H1 (cell line): ENCODE measurements at regions not wholly inside any gene's neighbourhood (a gene's known extent, or its start where the extent isn't known, plus 50 kb on each side); places are given as distances from the start of the nearest gene placed in this dataset.

Source experiments
- CTCF ChIA-PET: fragments of 300-600 bp; sonication (Branson Sonifier 250); formaldehyde crosslinking; loops from one replicate; lab custom pipeline; 2021; ENCODE audit not compliant: partially characterized antibody; lab: Charles Lee
- POLR2A ChIA-PET: fragments of 300-600 bp; sonication (Branson Sonifier 250); formaldehyde crosslinking; loops from one replicate; lab custom pipeline; 2021; ENCODE audit warnings: inconsistent platforms; ENCODE audit not compliant: partially characterized antibody; lab: Charles Lee
- DNase-seq, 2 experiments: peaks; one replicate each; pipeline versions ENCODE4 v3.0.0 to v3.0.0-alpha.2; 2010 to 2022; ENCODE audit warnings: low spot score in 2 of 2, low read depth in 1 of 2, mixed read lengths in 1 of 2
- FAIRE-seq: peaks from 2 replicates; lab custom pipeline; 2011; peaks lifted over from hg19 to GRCh38; lab: Jason Lieb, UNC
- H2AFZ ChIP-seq: 2 replicates; pipeline ENCODE4 v1.8.1; 2012; ENCODE audit warnings: low read length, inconsistent platforms
- H2AK5ac ChIP-seq: 2 replicates; pipeline ENCODE4 v1.6.1; 2013; ENCODE audit warnings: low read depth, low read length
- H2BK120ac ChIP-seq: replicated peaks from 2 replicates; pipeline ENCODE3; 2013; ENCODE audit warnings: low read depth, low read length, inconsistent platforms
- H2BK12ac ChIP-seq: 2 replicates; pipeline ENCODE4 v1.6.1; 2013; ENCODE audit warnings: low read depth, low read length
- H2BK15ac ChIP-seq: 2 replicates; pipeline ENCODE4 v1.6.1; 2013; ENCODE audit warnings: low read length
- H2BK20ac ChIP-seq: 2 replicates; pipeline ENCODE4 v1.6.1; 2013; ENCODE audit warnings: low read length
- H2BK5ac ChIP-seq: 2 replicates; pipeline ENCODE4 v1.6.1; 2013; ENCODE audit warnings: low read depth, low read length
- H3K14ac ChIP-seq: 2 replicates; pipeline ENCODE4 v1.6.1; 2013; ENCODE audit warnings: inconsistent platforms; ENCODE audit not compliant: insufficient read length
- H3K18ac ChIP-seq: 2 replicates; pipeline ENCODE4 v1.6.1; 2013; ENCODE audit warnings: low read length; ENCODE audit errors: extremely low read depth
- H3K23ac ChIP-seq: 2 replicates; pipeline ENCODE4 v1.6.1; 2013; ENCODE audit warnings: inconsistent platforms; ENCODE audit not compliant: insufficient read length
- H3K23me2 ChIP-seq: 2 replicates; pipeline ENCODE4 v1.6.1; 2013; ENCODE audit warnings: low read depth, low read length
- H3K27ac ChIP-seq: 2 replicates; pipeline ENCODE4 v1.6.1; 2011; ENCODE audit warnings: low read depth, low read length, inconsistent platforms
- H3K27me3 ChIP-seq, 4 experiments: replicated peaks in 1 of 4; 1 replicate in 1 of 4; 2 replicates in 3 of 4; pipeline versions ENCODE4 v1.6.1 to v1.8.1; 2011 to 2013; ENCODE audit warnings: low read length in 3 of 4, mild to moderate bottlenecking in 3 of 4, inconsistent platforms in 2 of 4, mixed read lengths in 2 of 4, moderate library complexity in 1 of 4; ENCODE audit not compliant: control insufficient read depth in 3 of 4, insufficient read depth in 3 of 4; ENCODE audit errors: extremely low read depth in 1 of 4
- H3K36me3 ChIP-seq, 4 experiments: 2 replicates each; pipeline versions ENCODE4 v1.6.1 to v1.8.1; 2011 to 2013; ENCODE audit warnings: mild to moderate bottlenecking in 4 of 4, low read length in 3 of 4, moderate library complexity in 2 of 4, control low read depth in 1 of 4, inconsistent platforms in 1 of 4; ENCODE audit not compliant: insufficient read depth in 4 of 4, control insufficient read depth in 2 of 4
- H3K4ac ChIP-seq: replicated peaks from 2 replicates; pipeline ENCODE3; 2013; ENCODE audit warnings: low read length, low read depth, mixed read lengths, inconsistent platforms; ENCODE audit not compliant: insufficient read length
- H3K4me1 ChIP-seq, 4 experiments: replicated peaks in 1 of 4; 1 replicate in 1 of 4; 2 replicates in 3 of 4; pipeline versions ENCODE4 v1.6.1 to v1.8.1; 2011 to 2013; ENCODE audit warnings: low read length in 3 of 4, inconsistent platforms in 2 of 4, mixed read lengths in 1 of 4; ENCODE audit not compliant: insufficient read depth in 4 of 4, control insufficient read depth in 3 of 4
- H3K4me2 ChIP-seq, 2 experiments: 2 replicates each; pipeline versions ENCODE4 v1.6.1 to v1.8.1; 2011 to 2013; ENCODE audit warnings: low read depth in 2 of 2, low read length in 2 of 2, control low read depth in 1 of 2, inconsistent platforms in 1 of 2, mild to moderate bottlenecking in 1 of 2; ENCODE audit not compliant: insufficient read depth in 1 of 2
- H3K4me3 ChIP-seq, 4 experiments: fragments of 200-600, 300-600 bp in 1 of 4; sonication (generic), shearing (Covaris generic), sonication (Bioruptor Twin) in 1 of 4; 2 replicates each; pipeline versions ENCODE4 v1.5.1 to v1.8.1; 2011 to 2016; ENCODE audit warnings: low read length in 4 of 4, low read depth in 3 of 4, control low read depth in 2 of 4, inconsistent platforms in 2 of 4, mild to moderate bottlenecking in 2 of 4, mixed read lengths in 1 of 4, moderate library complexity in 1 of 4; ENCODE audit not compliant: insufficient read depth in 2 of 4; ENCODE audit errors: extremely low read depth in 1 of 4
- H3K56ac ChIP-seq: replicated peaks from 2 replicates; pipeline ENCODE3; 2013; ENCODE audit warnings: low read depth, mild to moderate bottlenecking, mixed read lengths, low read length, inconsistent platforms; ENCODE audit not compliant: insufficient read length
- H3K79me1 ChIP-seq: 2 replicates; pipeline ENCODE4 v1.6.1; 2013; ENCODE audit warnings: low read depth, low read length, control low read depth
- H3K79me2 ChIP-seq, 2 experiments: 2 replicates each; pipeline versions ENCODE4 v1.6.1 to v1.8.1; 2012 to 2013; ENCODE audit warnings: low read length in 2 of 2, mild to moderate bottlenecking in 2 of 2, inconsistent platforms in 1 of 2; ENCODE audit not compliant: insufficient read depth in 2 of 2, control insufficient read depth in 1 of 2
- H3K9ac ChIP-seq, 4 experiments: replicated peaks in 1 of 4; 1 replicate in 1 of 4; 2 replicates in 3 of 4; pipeline versions ENCODE4 v1.6.1 to v1.8.1; 2011 to 2013; ENCODE audit warnings: low read depth in 3 of 4, low read length in 3 of 4, control low read depth in 2 of 4, mild to moderate bottlenecking in 2 of 4, moderate library complexity in 2 of 4, inconsistent platforms in 1 of 4; ENCODE audit errors: extremely low read depth in 1 of 4
- H3K9me3 ChIP-seq, 2 experiments: 2 replicates each; pipeline versions ENCODE4 v1.6.1 to v1.8.1; 2012 to 2013; ENCODE audit warnings: mild to moderate bottlenecking in 2 of 2, moderate library complexity in 2 of 2, control low read depth in 1 of 2, inconsistent platforms in 1 of 2, low read depth in 1 of 2, low read length in 1 of 2, mixed read lengths in 1 of 2; ENCODE audit not compliant: insufficient read depth in 2 of 2
- H4K20me1 ChIP-seq, 2 experiments: replicated peaks in 1 of 2; 2 replicates each; pipeline versions ENCODE3 to v1.8.1; 2011 to 2013; ENCODE audit warnings: inconsistent platforms in 2 of 2, low read length in 2 of 2, mild to moderate bottlenecking in 1 of 2; ENCODE audit not compliant: insufficient read depth in 2 of 2, control insufficient read depth in 1 of 2
- H4K5ac ChIP-seq: 2 replicates; pipeline ENCODE4 v1.6.1; 2013; ENCODE audit warnings: low read length, low read depth, mixed read lengths, inconsistent platforms; ENCODE audit not compliant: insufficient read length
- H4K8ac ChIP-seq: 2 replicates; pipeline ENCODE4 v1.8.0; 2013; ENCODE audit warnings: mild to moderate bottlenecking, moderate library complexity, low read length, inconsistent platforms; ENCODE audit not compliant: insufficient read depth; ENCODE audit errors: extremely low read depth
- H4K91ac ChIP-seq: replicated peaks from 2 replicates; pipeline ENCODE3; 2013; ENCODE audit warnings: low read length, mixed read lengths, inconsistent platforms; ENCODE audit not compliant: insufficient read length
- BACH1 ChIP-seq: IDR thresholded peaks from 2 replicates; pipeline ENCODE4 v1.6.1; 2012; ENCODE audit warnings: low read length, improper control_type of control experiment
- CBX5 ChIP-seq: fragments of 300-800, 300-1000 bp; sonication (generic); IDR thresholded peaks from 2 replicates; pipeline ENCODE4 v1.7.1; 2016; ENCODE audit warnings: antibody characterized with exemption, low read length, low read depth
- HDAC2 ChIP-seq, 2 experiments: fragments of 300-600 bp in 1 of 2; sonication (generic) in 1 of 2; IDR thresholded peaks; 2 replicates each; pipeline ENCODE4 v1.6.1; 2011 to 2012; ENCODE audit warnings: low read depth in 2 of 2, low read length in 2 of 2, mild to moderate bottlenecking in 2 of 2, moderate library complexity in 2 of 2, borderline replicate concordance in 1 of 2, inconsistent platforms in 1 of 2
- JUND ChIP-seq: IDR thresholded peaks from 2 replicates; pipeline ENCODE4 v1.6.1; 2011; ENCODE audit warnings: mild to moderate bottlenecking, improper control_type of control experiment, low read length
- KDM4A ChIP-seq: IDR thresholded peaks from one replicate; pipeline ENCODE4 v1.7.1; 2012; ENCODE audit warnings: low read depth, mild to moderate bottlenecking, moderate library complexity, low read length, inconsistent platforms; ENCODE audit not compliant: severe bottlenecking
- NANOG ChIP-seq: IDR thresholded peaks from 2 replicates; pipeline ENCODE4 v1.6.1; 2011; ENCODE audit warnings: low read length, low read depth, mild to moderate bottlenecking, inconsistent platforms; ENCODE audit not compliant: insufficient read depth, poor library complexity, severe bottlenecking
- PHF8 ChIP-seq: fragments of 200-600 bp; sonication (generic); conservative IDR thresholded peaks from 2 replicates; pipeline ENCODE4 v1.7.1; 2012; ENCODE audit warnings: low read depth, mild to moderate bottlenecking, inconsistent platforms, low read length, moderate library complexity
- RBBP5 ChIP-seq: IDR thresholded peaks from 2 replicates; pipeline ENCODE4 v1.7.1; 2012; ENCODE audit warnings: low read depth, mild to moderate bottlenecking, inconsistent platforms, low read length, moderate library complexity, borderline replicate concordance
- RFX5 ChIP-seq: IDR thresholded peaks from 2 replicates; pipeline ENCODE4 v1.6.1; 2011; ENCODE audit warnings: low read depth, low read length, improper control_type of control experiment, borderline replicate concordance
- RXRA ChIP-seq: IDR thresholded peaks from 2 replicates; pipeline ENCODE4 v1.6.1; 2011; ENCODE audit warnings: low read depth, mild to moderate bottlenecking, low read length, moderate library complexity; ENCODE audit not compliant: insufficient read depth
- SAP30 ChIP-seq: fragments of 300-600 bp; sonication (generic); IDR thresholded peaks from 2 replicates; pipeline ENCODE4 v1.7.1; 2012; ENCODE audit warnings: low read length, moderate library complexity, mild to moderate bottlenecking, inconsistent platforms; ENCODE audit not compliant: insufficient read depth, insufficient replicate concordance
- WGBS, 2 experiments: shearing (Covaris generic) in 1 of 2; methylation state at CpG; one replicate each; pipeline versions ENCODE4 v1.1.6 to v1.1.7; 2013 to 2015; ENCODE audit warnings: low lambda C conversion rate in 2 of 2, mixed read lengths in 2 of 2, inconsistent platforms in 1 of 2, low coverage in 1 of 2, missing lambda C conversion rate in 1 of 2; ENCODE audit not compliant: insufficient replicate concordance in 2 of 2, insufficient coverage in 1 of 2, insufficient read length in 1 of 2; ENCODE audit errors: extremely low coverage in 1 of 2, missing lambda C conversion rate in 1 of 2; 5-methylcytosine and 5-hydroxymethylcytosine counted together

GRCh38 chr1:229101011-229101871, 169.7 kb upstream of the RAB4A start:
- no peak overlapping the region for H2BK20ac ChIP-seq
- no peaks in the 10 kb centered on the region; the same call in 1 of the 2 replicates for H3K23me2 ChIP-seq
- H2BK15ac ChIP-seq: peak overlapping the region; percentile 13; the same call in 1 of the 2 replicates
- H2AFZ ChIP-seq: no peak overlapping the region
- H3K4ac ChIP-seq: no peak overlapping the region
- H3K4me3 ChIP-seq: no peak overlapping the region
- no peak for DNase-seq
- no peak overlapping the region for H4K91ac ChIP-seq
- no peaks in the 10 kb centered on the region for H3K36me3 ChIP-seq
- H2BK12ac ChIP-seq: 0 out of 2 replicates have a peak overlapping the region, but pooled peaks have one; percentile 20
- ChIA-PET POLR2A (interaction anchor here (0.6 kb wide), 1 partner anchor 333 kb away, joined by 3 read pairs; no protein-coding TSS in a partner anchor), CTCF (interaction anchor here (0.7 to 3.3 kb wide), 10 partner anchors 9 to 367 kb away, joined by 3 to 26 read pairs (median 3); no protein-coding TSS in a partner anchor)
- peaks cover 0 to under 1% of the 10 kb centered on the region in 2 experiments; a peak in 2 of 4 replicates for H3K9me3 ChIP-seq
- WGBS, 2 experiments: 88% methylated on average over 10 of the region's 10 CpGs; no CpG with 5 or more reads in 1 of the 2 experiments
- no peak overlapping the region for H3K14ac ChIP-seq
- H3K23ac ChIP-seq: no peak overlapping the region
- H3K56ac ChIP-seq: no peak overlapping the region
- H2BK120ac ChIP-seq: no peak overlapping the region
- H4K5ac ChIP-seq: no peak overlapping the region
- no peak overlapping the region for H2AK5ac ChIP-seq
- H4K8ac ChIP-seq: no peak overlapping the region
- no peaks in the 10 kb centered on the region for H4K20me1 ChIP-seq
- H3K4me2 ChIP-seq: no peak overlapping the region
- H3K18ac ChIP-seq: 0 out of 2 replicates have a peak overlapping the region, but pooled peaks have one; percentile 38
- FAIRE-seq: no peak
- H3K9ac ChIP-seq: no peak overlapping the region
- H3K4me1 ChIP-seq: peaks cover 0 to 6% (median 4%) of the 10 kb centered on the region in 4 experiments; a peak in 5 of 7 replicates
- 0 out of 7 replicates have a peak, but pooled peaks cover 0 to 2% (median 0%) of the 10 kb centered on the region in 4 experiments for H3K27me3 ChIP-seq
- no peak overlapping the region for H2BK5ac ChIP-seq
- no peaks in the 10 kb centered on the region for H3K79me1 ChIP-seq
- no peaks in the 10 kb centered on the region for H3K79me2 ChIP-seq
- H3K27ac ChIP-seq: no peak overlapping the region
- TF ChIP-seq RXRA (no peak), RBBP5 (no peak), BACH1 (no peak), JUND (no peak), SAP30 (no peak), RFX5 (no peak), HDAC2 (IDR thresholded peaks at IDR 0.05; ENCODE audit: borderline replicate concordance in 1 of 2, low read depth in 2 of 2, low read length in 2 of 2) (no peak), KDM4A (no peak), PHF8 (no peak), CBX5 (no peak), NANOG (no peak)
